ENCODE measurements at regions not wholly inside any gene's neighbourhood (a gene's known extent, or its start where the extent isn't known, plus 50 kb on each side); places are given as distances from the start of the nearest gene placed in this dataset.

DNA sequence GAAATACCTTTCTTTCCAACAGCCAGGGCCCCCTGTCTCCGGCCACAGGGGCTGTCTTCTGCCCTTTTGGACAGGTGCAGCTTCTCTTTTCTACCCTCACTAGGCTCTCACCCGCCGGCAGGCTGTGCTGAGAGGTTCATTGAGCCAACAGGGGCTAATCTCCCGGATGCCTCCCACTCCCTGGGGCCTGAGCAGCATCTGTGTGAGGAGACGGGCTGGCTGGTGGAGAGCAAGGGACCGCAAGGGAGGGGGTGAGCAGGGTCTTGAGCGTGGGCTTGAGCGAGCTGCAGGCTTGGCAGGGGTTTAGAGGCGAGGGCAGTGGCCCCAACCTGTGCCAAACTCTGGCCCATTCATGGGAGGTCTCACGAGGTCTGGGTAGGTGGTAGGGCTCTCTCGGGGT is 56.5 kb upstream of the CST7 start:
- no peak for TF ChIP-seq POLR2A (IDR thresholded peaks at IDR 0.05; ENCODE audit: low read length)
- TF ChIP-seq GATA1 (IDR thresholded peaks at IDR 0.05; ENCODE audit: low read depth, low read length) = no peak

Data from erythroblast (primary cell).